Stimulated activated CD4-positive, alpha-beta T cell treated with anti-CD3 and anti-CD28 coated beads, Interleukin-2, amount 100 ng/mL, for 48 hours (primary cell): ENCODE measurements at regions not wholly inside any gene's neighbourhood (a gene's known extent, or its start where the extent isn't known, plus 50 kb on each side); places are given as distances from the start of the nearest gene placed in this dataset.

Source experiments
- DNase-seq, 2 donors: peaks; one replicate each; pipeline ENCODE4 v3.0.0-alpha.2; 2020

DNA sequence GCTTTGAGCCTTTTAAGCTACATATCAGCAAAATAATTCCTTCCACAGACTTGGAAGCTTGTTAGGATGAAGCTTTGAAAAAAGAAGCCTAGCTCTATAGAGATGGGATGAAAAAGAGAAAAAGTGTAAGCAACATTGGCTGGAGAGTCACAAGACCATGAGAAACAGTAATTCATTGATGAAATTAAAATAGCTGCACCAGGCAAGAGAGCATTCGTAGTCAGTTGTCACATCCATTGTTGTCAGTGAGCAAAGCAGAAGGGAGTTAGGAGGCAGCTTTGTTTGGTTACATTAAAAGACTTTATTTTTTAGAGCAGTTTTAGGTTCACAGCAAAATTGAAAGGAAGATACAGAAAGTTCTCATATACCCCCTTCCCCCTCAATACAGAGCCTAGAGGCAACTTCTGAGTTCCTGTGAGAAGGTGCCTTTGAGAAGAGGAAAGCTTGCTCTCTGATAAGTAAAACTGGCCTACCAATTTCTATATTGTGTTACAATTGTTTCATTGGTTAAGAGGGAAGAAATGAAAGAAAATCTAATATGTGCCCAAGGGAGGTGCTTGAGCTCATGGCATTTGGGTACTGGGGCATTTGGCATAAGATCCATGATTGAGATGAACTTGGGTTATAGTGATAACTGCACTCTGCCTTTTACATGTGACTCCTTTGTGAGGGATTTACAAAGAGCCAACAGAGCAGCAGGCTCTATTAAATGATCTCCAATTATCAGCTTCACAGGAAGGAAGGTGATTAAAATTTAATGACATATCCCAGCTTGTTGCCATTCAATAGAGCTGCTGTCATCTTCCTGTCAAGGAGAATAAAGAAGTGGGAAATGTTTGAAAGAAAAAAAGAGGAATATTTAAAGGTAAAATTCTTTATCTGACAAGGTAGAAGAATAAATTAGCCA, 361.3 kb upstream of the TMTC1 start:
- DNase-seq, result no peak

DNA sequence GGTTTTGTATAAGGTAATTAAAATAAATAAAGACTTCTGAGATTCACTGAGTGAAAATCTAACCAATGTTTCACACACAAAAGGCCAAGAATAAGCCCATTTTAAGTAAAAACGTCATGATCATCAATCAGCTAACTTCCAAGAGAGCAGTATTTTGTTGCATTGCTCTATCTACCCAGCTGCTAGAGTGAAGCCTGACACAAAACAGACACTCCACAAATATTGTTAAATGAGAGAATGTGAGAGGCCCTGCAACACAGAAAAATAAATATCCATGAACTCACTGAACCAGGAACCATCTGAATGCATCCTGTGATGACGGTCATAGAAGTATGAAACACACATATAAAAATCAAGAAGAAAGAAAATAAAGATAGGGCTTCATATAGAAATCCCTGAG, 358.6 kb upstream of the TMTC1 start:
- no peak for DNase-seq

DNA sequence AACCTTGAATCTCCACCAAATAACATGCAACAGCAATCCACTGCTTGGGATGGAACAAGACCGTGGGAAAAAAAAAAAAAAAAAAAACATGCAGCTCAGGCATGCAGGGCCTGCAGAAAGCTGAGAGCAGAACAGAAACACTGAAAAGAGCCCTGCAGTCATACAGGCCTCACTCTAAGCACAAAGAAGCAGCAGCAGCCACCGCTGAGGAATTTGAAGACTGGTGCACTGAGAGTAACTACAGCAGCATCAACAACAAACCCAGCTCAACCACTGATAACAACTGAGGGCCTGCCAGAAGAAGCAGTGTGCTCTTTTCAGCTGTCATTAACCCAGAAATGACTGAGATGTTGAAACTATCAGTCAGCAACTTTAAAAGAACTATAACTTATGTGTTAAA, 354.7 kb upstream of the TMTC1 start:
- no peak for DNase-seq

DNA sequence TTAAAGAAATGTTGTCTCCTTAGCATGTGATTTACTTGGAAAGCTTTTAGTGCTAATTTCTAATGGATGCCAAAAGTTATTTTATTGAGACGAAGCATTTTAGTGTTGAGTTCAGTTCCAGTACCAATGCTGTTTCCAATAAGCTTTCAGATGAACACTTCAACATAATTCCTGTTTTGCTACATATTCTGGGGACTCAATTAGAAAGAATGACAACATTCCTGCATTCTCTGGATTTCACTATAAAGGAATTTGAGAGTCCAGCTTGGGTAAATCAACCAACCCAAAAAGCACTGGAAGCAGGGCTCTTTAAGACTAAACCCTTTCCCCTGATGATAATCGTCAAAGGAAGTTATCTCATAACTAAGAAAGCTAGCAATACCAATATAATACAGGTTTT, 353.0 kb upstream of the TMTC1 start:
- no peak for DNase-seq

- no peak for DNase-seq
Observed at GRCh38 chr12:30135776-30136175, 352.0 kb upstream of the TMTC1 start.

DNA sequence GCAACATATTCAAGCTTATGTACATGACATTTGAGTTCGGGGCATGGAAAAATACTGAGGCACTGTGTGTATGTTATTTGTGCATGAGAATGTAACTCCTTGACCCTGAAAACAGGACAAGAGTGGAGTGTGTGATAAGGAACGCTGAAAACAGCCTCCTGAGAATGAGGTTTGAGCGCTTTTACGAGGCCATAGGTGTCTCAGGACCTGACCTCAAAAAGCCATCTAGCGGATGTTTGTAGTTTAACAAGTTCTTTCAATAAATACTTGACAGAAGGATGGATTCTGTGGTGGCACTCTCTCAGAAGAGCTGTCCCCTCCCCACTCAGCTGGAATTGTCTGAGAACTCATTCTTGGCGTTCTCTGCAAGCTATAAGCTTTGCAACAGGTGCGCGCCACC, 350.5 kb upstream of the TMTC1 start:
- DNase-seq, result no peak

DNA sequence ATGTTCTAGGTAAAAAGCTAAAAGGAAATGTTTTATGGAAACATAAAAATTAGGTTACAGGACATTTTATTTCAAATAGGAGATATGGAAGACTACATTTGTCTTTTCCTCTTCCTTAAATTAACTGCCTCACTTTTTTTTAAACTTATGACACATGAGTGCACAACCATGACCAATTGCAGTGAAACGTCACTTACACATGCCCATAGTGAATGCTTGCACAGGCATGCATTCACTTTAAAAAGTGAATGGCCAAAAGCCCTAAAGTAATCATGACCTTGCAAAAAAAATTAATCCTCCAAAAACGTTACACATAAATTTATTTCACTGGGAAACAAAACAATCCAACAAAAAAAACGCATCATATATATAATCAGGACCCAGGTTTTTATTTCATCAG, 343.2 kb upstream of the TMTC1 start:
- DNase-seq, result no peak

DNA sequence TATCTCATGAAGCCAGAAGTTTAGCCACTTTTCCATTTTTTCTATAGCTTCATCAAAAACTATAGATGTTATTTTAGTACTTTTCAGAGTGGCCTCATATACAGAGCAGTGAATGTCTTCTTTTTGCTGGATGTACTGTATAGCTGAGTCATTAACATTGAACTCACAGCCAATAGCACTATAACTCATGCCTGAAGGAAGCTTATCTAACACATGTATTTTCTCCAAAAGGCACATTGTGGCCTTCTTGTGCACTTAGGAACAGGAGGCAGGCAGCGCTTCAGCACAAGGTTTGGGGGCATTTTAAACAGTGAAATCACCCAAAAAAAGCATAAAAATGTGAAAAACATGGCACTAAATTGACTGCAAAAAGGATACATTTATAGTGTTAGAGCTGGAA, 336.8 kb upstream of the TMTC1 start:
- DNase-seq, result no peak

DNA sequence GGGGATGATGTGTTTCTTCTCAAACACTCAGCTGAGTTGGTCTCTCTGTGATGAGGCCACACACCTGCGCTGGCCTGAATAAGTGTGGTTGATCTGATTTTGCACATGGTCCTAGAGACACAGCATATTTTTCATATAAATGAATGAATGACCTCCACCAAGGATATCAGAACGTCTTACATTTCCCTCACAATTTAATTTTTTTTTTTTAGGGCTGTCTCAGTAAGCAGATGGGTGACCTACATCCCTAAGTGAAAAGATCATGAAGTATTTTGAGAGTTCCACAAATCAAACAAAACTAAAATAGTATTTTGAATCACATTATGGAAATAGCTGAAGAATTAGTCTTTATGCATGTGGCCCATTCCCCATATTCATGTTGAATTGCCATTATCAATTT, 333.7 kb upstream of the TMTC1 start:
- DNase-seq, result no peak

- no peak for DNase-seq
Observed at GRCh38 chr12:30111719-30112118, 328.0 kb upstream of the TMTC1 start.

GRCh38 chr12:30110958-30111586, 327.3 kb upstream of the TMTC1 start:
- no peak for DNase-seq

DNA sequence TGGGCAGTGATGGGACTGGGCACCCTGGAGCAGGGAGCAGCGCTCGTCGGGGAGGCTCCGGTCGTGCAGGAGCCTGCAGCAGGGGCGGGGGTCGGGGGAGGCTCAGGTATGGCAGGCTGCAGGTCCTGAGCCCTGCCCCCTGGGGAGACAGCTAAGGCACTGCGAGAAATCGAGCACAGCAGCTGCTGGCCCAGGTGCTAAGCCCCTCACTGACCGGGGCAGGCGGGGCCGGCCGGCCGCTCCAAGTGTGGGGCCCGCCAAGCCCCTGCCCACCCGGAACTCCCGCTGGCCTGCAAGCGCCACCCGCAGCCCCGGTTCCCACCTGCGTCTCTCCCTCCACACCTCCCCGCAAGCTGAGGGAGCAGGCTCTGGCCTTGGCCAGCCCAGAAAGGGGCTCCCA, 326.8 kb upstream of the TMTC1 start:
- no peak for DNase-seq

- DNase-seq, result no peak
Observed at GRCh38 chr12:30108666-30109065, 324.9 kb upstream of the TMTC1 start.

- DNase-seq, result no peak
Observed at GRCh38 chr12:30106204-30106965, 322.6 kb upstream of the TMTC1 start.

DNA sequence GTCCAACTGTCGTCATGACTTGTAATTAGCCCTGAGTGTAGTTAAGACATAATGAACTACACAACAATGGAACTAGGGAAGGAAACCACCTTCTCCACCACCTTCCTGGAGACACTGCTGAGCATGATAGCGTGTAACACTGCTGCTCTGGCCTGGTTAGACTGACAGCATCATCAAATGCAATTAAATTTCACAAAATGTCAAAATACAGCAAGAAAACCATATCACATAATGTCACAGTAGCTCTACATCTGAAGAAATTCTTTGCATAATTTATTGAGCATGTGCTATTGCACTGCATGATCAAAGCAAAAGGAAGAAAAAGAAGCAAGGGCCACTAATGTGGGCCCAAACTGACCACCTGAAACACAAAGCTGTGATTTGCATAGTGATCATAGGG, 321.8 kb upstream of the TMTC1 start:
- no peak for DNase-seq

- no peak for DNase-seq
Observed at GRCh38 chr12:30104971-30105370, 321.2 kb upstream of the TMTC1 start.

GRCh38 chr12:30100741-30101140, 317.0 kb upstream of the TMTC1 start:
- DNase-seq, result no peak

DNA sequence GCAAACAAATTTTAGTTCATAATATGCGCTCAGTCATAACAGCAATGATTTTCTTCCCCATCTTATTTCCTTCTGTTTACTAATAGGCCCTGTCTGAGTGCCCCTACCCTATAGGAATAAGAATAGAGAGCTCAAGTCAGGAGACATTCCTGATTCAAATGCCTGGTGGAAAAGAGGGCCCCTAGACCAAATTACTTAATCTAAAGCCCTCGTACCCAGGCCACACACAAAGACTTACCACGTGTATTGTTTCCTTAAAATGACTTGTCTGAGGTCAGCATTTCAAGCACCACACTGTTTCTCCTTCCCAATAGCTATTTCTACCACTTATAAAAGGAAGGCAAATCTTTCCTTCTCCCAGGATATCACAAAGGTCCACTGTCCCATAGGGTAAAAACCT, 314.9 kb upstream of the TMTC1 start:
- no peak for DNase-seq

GRCh38 chr12:30095511-30095910, 311.8 kb upstream of the TMTC1 start:
- no peak for DNase-seq

GRCh38 chr12:30092983-30093617, 309.4 kb upstream of the TMTC1 start:
- DNase-seq, result no peak

GRCh38 chr12:30090258-30090657, 306.5 kb upstream of the TMTC1 start:
- no peak for DNase-seq

GRCh38 chr12:30088259-30088995, 304.7 kb upstream of the TMTC1 start:
- no peak for DNase-seq

DNA sequence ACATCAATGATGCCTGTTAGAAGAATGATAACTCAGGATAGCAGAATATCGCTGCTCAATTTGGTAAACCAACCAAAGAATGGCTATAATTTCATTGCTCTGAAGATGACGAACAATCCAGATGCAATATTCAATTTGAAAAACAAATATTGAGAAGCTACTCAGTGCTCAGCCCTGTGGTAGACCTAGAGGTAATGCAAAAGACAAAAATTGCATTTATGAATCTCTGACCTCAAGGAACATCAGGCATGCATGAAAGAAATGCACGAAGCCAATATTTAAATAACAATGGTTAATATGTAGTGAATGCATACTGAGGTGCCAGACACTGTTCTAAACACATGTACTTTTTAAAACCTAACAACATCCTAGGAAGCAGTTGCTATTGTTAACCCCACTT, 298.6 kb upstream of the TMTC1 start:
- DNase-seq, result no peak
